ENCODE measurements at regions not wholly inside any gene's neighbourhood (a gene's known extent, or its start where the extent isn't known, plus 50 kb on each side); places are given as distances from the start of the nearest gene placed in this dataset.

GRCh38 chr11:95534809-95535208, 254.8 kb downstream of the FAM76B start:
- no TSS peak for BruUV-seq (replicated peaks)
- ChIA-PET CTCF (no interaction called here), POLR2A (ENCODE audit: unreplicated experiment) (no interaction called here)
- DNase-seq: no peak
- intact Hi-C loops (cut with micrococcal nuclease): no loop called here
- TF ChIP-seq EZH2phosphoT487 (IDR thresholded peaks at IDR 0.05; ENCODE audit: borderline replicate concordance, low read length): no peak
- TF ChIP-seq, protein P1, sequence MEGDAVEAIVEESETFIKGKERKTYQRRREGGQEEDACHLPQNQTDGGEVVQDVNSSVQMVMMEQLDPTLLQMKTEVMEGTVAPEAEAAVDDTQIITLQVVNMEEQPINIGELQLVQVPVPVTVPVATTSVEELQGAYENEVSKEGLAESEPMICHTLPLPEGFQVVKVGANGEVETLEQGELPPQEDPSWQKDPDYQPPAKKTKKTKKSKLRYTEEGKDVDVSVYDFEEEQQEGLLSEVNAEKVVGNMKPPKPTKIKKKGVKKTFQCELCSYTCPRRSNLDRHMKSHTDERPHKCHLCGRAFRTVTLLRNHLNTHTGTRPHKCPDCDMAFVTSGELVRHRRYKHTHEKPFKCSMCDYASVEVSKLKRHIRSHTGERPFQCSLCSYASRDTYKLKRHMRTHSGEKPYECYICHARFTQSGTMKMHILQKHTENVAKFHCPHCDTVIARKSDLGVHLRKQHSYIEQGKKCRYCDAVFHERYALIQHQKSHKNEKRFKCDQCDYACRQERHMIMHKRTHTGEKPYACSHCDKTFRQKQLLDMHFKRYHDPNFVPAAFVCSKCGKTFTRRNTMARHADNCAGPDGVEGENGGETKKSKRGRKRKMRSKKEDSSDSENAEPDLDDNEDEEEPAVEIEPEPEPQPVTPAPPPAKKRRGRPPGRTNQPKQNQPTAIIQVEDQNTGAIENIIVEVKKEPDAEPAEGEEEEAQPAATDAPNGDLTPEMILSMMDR (conservative IDR thresholded peaks at IDR 0.05; ENCODE audit: low read depth, low read length): no peak
- no peak for TF ChIP-seq EZH2 (IDR thresholded peaks at IDR 0.05; ENCODE audit: low read length, unreplicated experiment)
- H3K9me2 ChIP-seq (replicated peaks; ENCODE audit: low read length): no peaks in the 10 kb centered on the region
- H3K27me3 ChIP-seq (ENCODE audit: low read length): peaks cover 44% of the 10 kb centered on the region; the same call in 1 of the 2 replicates
- H3K36me3 ChIP-seq (ENCODE audit: low read depth, low read length): no peaks in the 10 kb centered on the region
- ATAC-seq: no peak
- H3K9me3 ChIP-seq (ENCODE audit: low read length): no peaks in the 10 kb centered on the region
- H3F3A ChIP-seq (ENCODE audit: low read length, unreplicated experiment): no peaks in the 10 kb centered on the region
- H3K4me2 ChIP-seq (ENCODE audit: low read length): no peak overlapping the region
- H3K4me3 ChIP-seq (ENCODE audit: low read length): no peak overlapping the region
- H3K4me1 ChIP-seq (ENCODE audit: insufficient read depth, low read length): no peaks in the 10 kb centered on the region
- H3K27ac ChIP-seq (ENCODE audit: low read length): no peak overlapping the region
- H3K9ac ChIP-seq (ENCODE audit: low read length): no peak overlapping the region
- no peaks in the 10 kb centered on the region for H4K20me1 ChIP-seq (ENCODE audit: low read length)
- H2AFZ ChIP-seq (ENCODE audit: low read length): no peak overlapping the region
- no peaks in the 10 kb centered on the region for H3K79me2 ChIP-seq (ENCODE audit: low read length)

DNA sequence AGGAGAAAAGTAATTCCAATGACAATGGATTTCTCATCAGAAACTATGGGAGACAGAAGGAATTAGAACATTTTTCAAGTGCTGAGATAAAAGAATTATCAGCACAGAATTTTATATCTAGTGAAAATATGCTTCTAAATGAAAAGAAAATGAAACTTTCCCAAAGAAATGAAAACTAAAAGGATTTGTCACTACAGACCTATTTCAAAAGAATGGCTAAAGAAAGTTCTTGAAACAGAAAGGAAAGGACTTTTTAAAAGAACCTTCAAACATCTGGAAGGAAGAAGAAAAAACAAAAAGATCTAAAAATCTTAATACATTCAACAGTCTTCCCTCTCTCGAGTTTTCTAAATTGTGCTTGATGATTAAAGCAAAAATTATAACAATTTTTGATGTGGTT, 255.4 kb downstream of the FAM76B start:
- ChIA-PET CTCF (no interaction called here), POLR2A (ENCODE audit: unreplicated experiment) (no interaction called here)
- no TSS peak for BruUV-seq (replicated peaks)
- H3K9me2 ChIP-seq (replicated peaks; ENCODE audit: low read length): no peaks in the 10 kb centered on the region
- no peak overlapping the region for H3K9ac ChIP-seq (ENCODE audit: low read length)
- TF ChIP-seq EZH2 (IDR thresholded peaks at IDR 0.05; ENCODE audit: low read length, unreplicated experiment) (no peak), EZH2phosphoT487 (IDR thresholded peaks at IDR 0.05; ENCODE audit: borderline replicate concordance, low read length) (no peak)
- TF ChIP-seq, protein P1 (conservative IDR thresholded peaks at IDR 0.05; ENCODE audit: low read depth, low read length): no peak
- H3K9me3 ChIP-seq (ENCODE audit: low read length): no peaks in the 10 kb centered on the region
- no peaks in the 10 kb centered on the region for H4K20me1 ChIP-seq (ENCODE audit: low read length)
- H3K36me3 ChIP-seq (ENCODE audit: low read depth, low read length): no peaks in the 10 kb centered on the region
- DNase-seq (no peak), ATAC-seq (no peak)
- H3K4me1 ChIP-seq (ENCODE audit: insufficient read depth, low read length): no peaks in the 10 kb centered on the region
- no peak overlapping the region for H3K27ac ChIP-seq (ENCODE audit: low read length)
- no peak overlapping the region for H3K4me2 ChIP-seq (ENCODE audit: low read length)
- H3K27me3 ChIP-seq (ENCODE audit: low read length): peaks cover 44% of the 10 kb centered on the region; the same call in 1 of the 2 replicates
- H2AFZ ChIP-seq (ENCODE audit: low read length): no peak overlapping the region
- H3F3A ChIP-seq (ENCODE audit: low read length, unreplicated experiment): no peaks in the 10 kb centered on the region
- no peak overlapping the region for H3K4me3 ChIP-seq (ENCODE audit: low read length)
- intact Hi-C loops (cut with micrococcal nuclease): no loop called here
- no peaks in the 10 kb centered on the region for H3K79me2 ChIP-seq (ENCODE audit: low read length)

GRCh38 chr11:95531116-95531515, 258.5 kb downstream of the FAM76B start:
- ChIA-PET CTCF (no interaction called here), POLR2A (ENCODE audit: unreplicated experiment) (no interaction called here)
- DNase-seq: no peak
- no TSS peak for BruUV-seq (replicated peaks)
- Histone ChIP-seq H3K9ac (ENCODE audit: low read length) (no peak overlapping the region), H2AFZ (ENCODE audit: low read length) (no peak overlapping the region), H3K9me2 (replicated peaks; ENCODE audit: low read length) (no peaks in the 10 kb centered on the region), H3K9me3 (ENCODE audit: low read length) (no peaks in the 10 kb centered on the region), H3K4me2 (ENCODE audit: low read length) (no peak overlapping the region), H3K4me1 (ENCODE audit: insufficient read depth, low read length) (no peaks in the 10 kb centered on the region), H3K27ac (ENCODE audit: low read length) (no peak overlapping the region), H3K79me2 (ENCODE audit: low read length) (no peaks in the 10 kb centered on the region), H3K4me3 (ENCODE audit: low read length) (no peak overlapping the region), H3F3A (ENCODE audit: low read length, unreplicated experiment) (no peaks in the 10 kb centered on the region), H3K36me3 (ENCODE audit: low read depth, low read length) (no peaks in the 10 kb centered on the region), H4K20me1 (ENCODE audit: low read length) (no peaks in the 10 kb centered on the region), H3K27me3 (ENCODE audit: low read length) (peaks cover 32% of the 10 kb centered on the region; the same call in 1 of the 2 replicates)
- intact Hi-C loops (cut with micrococcal nuclease): no loop called here
- no peak for ATAC-seq
- TF ChIP-seq, protein P1 (conservative IDR thresholded peaks at IDR 0.05; ENCODE audit: low read depth, low read length): no peak
- TF ChIP-seq EZH2 (IDR thresholded peaks at IDR 0.05; ENCODE audit: low read length, unreplicated experiment) (no peak), EZH2phosphoT487 (IDR thresholded peaks at IDR 0.05; ENCODE audit: borderline replicate concordance, low read length) (no peak)
